Astrocyte (in vitro differentiated cells and primary cell): ENCODE measurements at regions not wholly inside any gene's neighbourhood (a gene's known extent, or its start where the extent isn't known, plus 50 kb on each side); places are given as distances from the start of the nearest gene placed in this dataset.

Experiments
- DNase-seq: peaks from one replicate; pipeline ENCODE4 v3.0.0-alpha.2; 2010; ENCODE audit warnings: low read depth
- FAIRE-seq: peaks from 2 replicates; lab custom pipeline; 2011; peaks lifted over from hg19 to GRCh38; lab: Jason Lieb, UNC
- H2AFZ ChIP-seq: 2 replicates; pipeline ENCODE4 v1.6.0; 2012; ENCODE audit warnings: low read depth, low read length, inconsistent platforms
- H3K27ac ChIP-seq: 2 replicates; pipeline ENCODE4 v1.5.1; 2011; ENCODE audit warnings: low read depth, low read length, inconsistent platforms
- H3K27me3 ChIP-seq: 2 replicates; pipeline ENCODE4 v1.6.0; 2011; ENCODE audit warnings: low read length, inconsistent platforms; ENCODE audit not compliant: insufficient read depth
- H3K36me3 ChIP-seq: 2 replicates; pipeline ENCODE4 v1.5.1; 2011; ENCODE audit warnings: low read length, inconsistent platforms; ENCODE audit not compliant: insufficient read depth
- H3K4me1 ChIP-seq: 2 replicates; pipeline ENCODE4 v1.5.1; 2011; ENCODE audit warnings: low read length, inconsistent platforms; ENCODE audit not compliant: insufficient read depth
- H3K4me2 ChIP-seq: 2 replicates; pipeline ENCODE4 v1.6.0; 2012; ENCODE audit warnings: low read length, inconsistent platforms
- H3K4me3 ChIP-seq: 2 replicates; pipeline ENCODE4 v1.5.1; 2011; ENCODE audit warnings: low read depth, mild to moderate bottlenecking, low read length, inconsistent platforms; ENCODE audit not compliant: insufficient read depth
- H3K79me2 ChIP-seq: 2 replicates; pipeline ENCODE4 v1.6.0; 2012; ENCODE audit warnings: mild to moderate bottlenecking, low read length, inconsistent platforms; ENCODE audit not compliant: insufficient read depth
- H3K9ac ChIP-seq: 2 replicates; pipeline ENCODE4 v1.6.0; 2012; ENCODE audit warnings: mild to moderate bottlenecking, low read length, inconsistent platforms
- H3K9me3 ChIP-seq: 2 replicates; pipeline ENCODE4 v1.5.1; 2012; ENCODE audit warnings: low read depth, mild to moderate bottlenecking, low read length, inconsistent platforms; ENCODE audit not compliant: insufficient read depth
- H4K20me1 ChIP-seq: 2 replicates; pipeline ENCODE4 v1.6.0; 2012; ENCODE audit warnings: low read length, inconsistent platforms; ENCODE audit not compliant: insufficient read depth
- H3K27ac Mint-ChIP-seq: one replicate; pipeline ENCODE4 v1.8.0; 2021; ENCODE audit warnings: mild to moderate bottlenecking, mixed read lengths; ENCODE audit not compliant: unreplicated experiment
- H3K27me3 Mint-ChIP-seq: one replicate; pipeline ENCODE4 v1.8.0; 2021; ENCODE audit warnings: low read depth, mixed read lengths; ENCODE audit not compliant: unreplicated experiment
- H3K36me3 Mint-ChIP-seq: one replicate; pipeline ENCODE4 v1.8.0; 2021; ENCODE audit warnings: low read depth, mixed read lengths; ENCODE audit not compliant: unreplicated experiment
- H3K4me1 Mint-ChIP-seq: one replicate; pipeline ENCODE4 v1.8.0; 2021; ENCODE audit warnings: low read depth, mixed read lengths; ENCODE audit not compliant: unreplicated experiment
- H3K4me3 Mint-ChIP-seq: one replicate; pipeline ENCODE4 v1.8.0; 2021; ENCODE audit warnings: mild to moderate bottlenecking, moderate library complexity, mixed read lengths; ENCODE audit not compliant: unreplicated experiment
- H3K9me3 Mint-ChIP-seq: one replicate; pipeline ENCODE4 v1.8.0; 2021; ENCODE audit warnings: mild to moderate bottlenecking, mixed read lengths; ENCODE audit not compliant: unreplicated experiment
- EZH2 ChIP-seq: IDR thresholded peaks from 2 replicates; pipeline ENCODE4 v1.6.1; 2012; ENCODE audit warnings: mild to moderate bottlenecking, low read length, inconsistent platforms; ENCODE audit not compliant: insufficient read depth
- TF ChIP-seq, protein P1 (sequence below): IDR thresholded peaks from 2 replicates; pipeline ENCODE4 v1.5.1; 2011; ENCODE audit warnings: low read depth, mild to moderate bottlenecking, inconsistent platforms, low read length, moderate library complexity; ENCODE audit not compliant: insufficient read depth

GRCh38 chr18:26617151-26617554 is 68.8 kb upstream of the KCTD1 start:
- no peaks in the 10 kb centered on the region for H3K9me3 Mint-ChIP-seq
- no peak overlapping the region for H3K4me3 ChIP-seq
- TF ChIP-seq, protein P1, sequence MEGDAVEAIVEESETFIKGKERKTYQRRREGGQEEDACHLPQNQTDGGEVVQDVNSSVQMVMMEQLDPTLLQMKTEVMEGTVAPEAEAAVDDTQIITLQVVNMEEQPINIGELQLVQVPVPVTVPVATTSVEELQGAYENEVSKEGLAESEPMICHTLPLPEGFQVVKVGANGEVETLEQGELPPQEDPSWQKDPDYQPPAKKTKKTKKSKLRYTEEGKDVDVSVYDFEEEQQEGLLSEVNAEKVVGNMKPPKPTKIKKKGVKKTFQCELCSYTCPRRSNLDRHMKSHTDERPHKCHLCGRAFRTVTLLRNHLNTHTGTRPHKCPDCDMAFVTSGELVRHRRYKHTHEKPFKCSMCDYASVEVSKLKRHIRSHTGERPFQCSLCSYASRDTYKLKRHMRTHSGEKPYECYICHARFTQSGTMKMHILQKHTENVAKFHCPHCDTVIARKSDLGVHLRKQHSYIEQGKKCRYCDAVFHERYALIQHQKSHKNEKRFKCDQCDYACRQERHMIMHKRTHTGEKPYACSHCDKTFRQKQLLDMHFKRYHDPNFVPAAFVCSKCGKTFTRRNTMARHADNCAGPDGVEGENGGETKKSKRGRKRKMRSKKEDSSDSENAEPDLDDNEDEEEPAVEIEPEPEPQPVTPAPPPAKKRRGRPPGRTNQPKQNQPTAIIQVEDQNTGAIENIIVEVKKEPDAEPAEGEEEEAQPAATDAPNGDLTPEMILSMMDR = no peak
- no peak for TF ChIP-seq EZH2
- H3K27me3 ChIP-seq = no peaks in the 10 kb centered on the region
- H3K27me3 Mint-ChIP-seq = no peaks in the 10 kb centered on the region
- H3K36me3 Mint-ChIP-seq = no peaks in the 10 kb centered on the region
- H3K79me2 ChIP-seq = no peaks in the 10 kb centered on the region
- peak overlapping the region; percentile 74 for H3K27ac ChIP-seq
- peaks cover 28% of the 10 kb centered on the region for H3K4me1 Mint-ChIP-seq
- H3K9ac ChIP-seq = peak overlapping the region; percentile 26
- peak overlapping the region; percentile 82 for H3K27ac Mint-ChIP-seq
- H3K4me2 ChIP-seq = peak overlapping the region; percentile 46
- H2AFZ ChIP-seq = no peak overlapping the region
- FAIRE-seq = peak; percentile 84
- H3K4me1 ChIP-seq = peaks cover 13% of the 10 kb centered on the region
- DNase-seq = peak; percentile 96
- H3K4me3 Mint-ChIP-seq = no peak overlapping the region
- no peaks in the 10 kb centered on the region for H3K36me3 ChIP-seq
- H3K9me3 ChIP-seq = no peaks in the 10 kb centered on the region
- H4K20me1 ChIP-seq = no peaks in the 10 kb centered on the region

- peaks cover 26% of the 10 kb centered on the region for H3K4me1 Mint-ChIP-seq
- Histone ChIP-seq H3K36me3 (no peaks in the 10 kb centered on the region), H3K4me3 (no peak overlapping the region), H3K9me3 (no peaks in the 10 kb centered on the region), H3K4me2 (peak overlapping the region; percentile 42), H3K9ac (no peak overlapping the region), H3K4me1 (peaks cover 13% of the 10 kb centered on the region), H3K27ac (no peak overlapping the region), H2AFZ (no peak overlapping the region), H4K20me1 (no peaks in the 10 kb centered on the region), H3K79me2 (no peaks in the 10 kb centered on the region), H3K27me3 (no peaks in the 10 kb centered on the region)
- no peak overlapping the region for H3K4me3 Mint-ChIP-seq
- FAIRE-seq (no peak), DNase-seq (peak; percentile 18)
- peak overlapping the region; percentile 72 for H3K27ac Mint-ChIP-seq
- peaks cover 1% of the 10 kb centered on the region for H3K9me3 Mint-ChIP-seq
- no peaks in the 10 kb centered on the region for H3K27me3 Mint-ChIP-seq
- TF ChIP-seq, protein P1 = no peak
- TF ChIP-seq EZH2 = no peak
- no peaks in the 10 kb centered on the region for H3K36me3 Mint-ChIP-seq
Observed at GRCh38 chr18:26614374-26614773, 66.0 kb upstream of the KCTD1 start.
